IMR-90 (cell line): ENCODE measurements at regions not wholly inside any gene's neighbourhood (a gene's known extent, or its start where the extent isn't known, plus 50 kb on each side); places are given as distances from the start of the nearest gene placed in this dataset.
A peak's percentile ranks its signal among the peaks of the same experiment; 100 is the strongest.

Experiments used
- ATAC-seq: fragments of 200-7000 bp; cut with Tn5 transposase; 2 replicates; pipeline ENCODE4 v1.9.1; 2020; ENCODE audit warnings: low read depth, mild to moderate bottlenecking, moderate library complexity
- BruUV-seq: library from RNA; stranded (reverse); fragments of 400-500 nt; replicated peaks from 2 replicates; lab custom pipeline; 2021; lab: Mats Ljungman, UMichigan
- CTCF ChIA-PET: fragments of 300-600 bp; formaldehyde crosslinking; extraction: SDS; loops from one replicate; lab custom pipeline; 2021; ENCODE audit warnings: antibody characterized with exemption; lab: Yijun Ruan, JAX
- POLR2A ChIA-PET: fragments of 300-600 bp; sonication (Branson Sonifier 250); formaldehyde crosslinking; loops from one replicate; lab custom pipeline; 2022; ENCODE audit warnings: antibody characterized with exemption; ENCODE audit not compliant: unreplicated experiment; lab: Charles Lee
- DNase-seq: peaks from one replicate; pipeline ENCODE4 v3.0.0; 2013
- H2AFZ ChIP-seq: replicated peaks from 2 replicates; pipeline ENCODE3; 2013; ENCODE audit warnings: low read length, mild to moderate bottlenecking; ENCODE audit not compliant: poor library complexity
- H2AK5ac ChIP-seq: 2 replicates; pipeline ENCODE4 v1.6.1; 2013; ENCODE audit warnings: low read depth, low read length, inconsistent platforms
- H2AK9ac ChIP-seq: replicated peaks from 2 replicates; pipeline ENCODE3; 2013; ENCODE audit warnings: mild to moderate bottlenecking, low read depth, low read length, moderate library complexity; ENCODE audit not compliant: poor library complexity
- H2BK120ac ChIP-seq: 2 replicates; pipeline ENCODE4 v1.6.1; 2013; ENCODE audit warnings: low read depth, low read length, inconsistent platforms
- H2BK15ac ChIP-seq: 3 replicates; pipeline ENCODE4 v1.6.1; 2013; ENCODE audit warnings: low read depth, low read length, inconsistent platforms
- H2BK20ac ChIP-seq: 2 replicates; pipeline ENCODE4 v1.6.1; 2013; ENCODE audit warnings: low read depth, mild to moderate bottlenecking, inconsistent platforms, low read length, moderate library complexity
- H2BK5ac ChIP-seq: 2 replicates; pipeline ENCODE4 v1.6.1; 2013; ENCODE audit warnings: mild to moderate bottlenecking, low read depth, low read length, inconsistent platforms; ENCODE audit not compliant: poor library complexity, severe bottlenecking
- H3K14ac ChIP-seq: replicated peaks from 2 replicates; pipeline ENCODE4 v1.6.1; 2013; ENCODE audit warnings: low read depth, low read length, inconsistent platforms
- H3K18ac ChIP-seq: 2 replicates; pipeline ENCODE4 v1.6.1; 2013; ENCODE audit warnings: low read depth, low read length, control low read depth
- H3K23ac ChIP-seq: 2 replicates; pipeline ENCODE4 v1.6.1; 2013; ENCODE audit warnings: low read depth, low read length, inconsistent platforms
- H3K27ac ChIP-seq: 2 replicates; pipeline ENCODE4 v1.5.1; 2013; ENCODE audit warnings: mild to moderate bottlenecking, control low read depth, low read length; ENCODE audit not compliant: insufficient read depth
- H3K27me3 ChIP-seq: 2 replicates; pipeline ENCODE4 v1.6.1; 2013; ENCODE audit warnings: low read length; ENCODE audit not compliant: control insufficient read depth, insufficient read depth
- H3K36me3 ChIP-seq: 2 replicates; pipeline ENCODE4 v1.6.1; 2013; ENCODE audit warnings: low read length, mixed read lengths; ENCODE audit not compliant: control insufficient read depth, insufficient read depth
- H3K4ac ChIP-seq: 2 replicates; pipeline ENCODE4 v1.6.1; 2013; ENCODE audit warnings: low read depth, low read length, inconsistent platforms
- H3K4me1 ChIP-seq: 2 replicates; pipeline ENCODE4 v1.6.1; 2013; ENCODE audit warnings: low read length, mixed read lengths; ENCODE audit not compliant: control insufficient read depth, insufficient read depth
- H3K4me2 ChIP-seq: 2 replicates; pipeline ENCODE4 v1.6.1; 2013; ENCODE audit warnings: low read depth, mild to moderate bottlenecking, control low read depth, low read length, moderate library complexity
- H3K4me3 ChIP-seq: 2 replicates; pipeline ENCODE4 v1.5.1; 2013; ENCODE audit warnings: low read depth, mild to moderate bottlenecking, control low read depth, low read length, moderate library complexity; ENCODE audit not compliant: insufficient read depth
- H3K56ac ChIP-seq: 2 replicates; pipeline ENCODE4 v1.6.1; 2013; ENCODE audit warnings: low read length, inconsistent platforms; ENCODE audit not compliant: insufficient read depth; ENCODE audit errors: extremely low read depth
- H3K79me1 ChIP-seq, 2 experiments: 2 replicates each; pipeline ENCODE4 v1.6.1; 2013; ENCODE audit warnings: low read length in 2 of 2, inconsistent platforms in 1 of 2, low read depth in 1 of 2
- H3K9ac ChIP-seq: 2 replicates; pipeline ENCODE4 v1.6.1; 2013; ENCODE audit warnings: low read depth, low read length, control low read depth
- H3K9me1 ChIP-seq: 2 replicates; pipeline ENCODE4 v1.6.1; 2013; ENCODE audit warnings: low read length, inconsistent platforms; ENCODE audit not compliant: insufficient read depth
- H3K9me3 ChIP-seq: 2 replicates; pipeline ENCODE4 v1.6.1; 2013; ENCODE audit warnings: low read length; ENCODE audit not compliant: control insufficient read depth, insufficient read depth
- H4K20me1 ChIP-seq: 2 replicates; pipeline ENCODE4 v1.6.1; 2013; ENCODE audit warnings: low read length, inconsistent platforms; ENCODE audit not compliant: insufficient read depth
- H4K5ac ChIP-seq: 2 replicates; pipeline ENCODE4 v1.6.1; 2013; ENCODE audit warnings: mild to moderate bottlenecking, low read depth, low read length, control low read depth
- H4K8ac ChIP-seq, 2 experiments: 2 replicates each; pipeline ENCODE4 v1.6.1; 2013; ENCODE audit warnings: low read depth in 2 of 2, low read length in 2 of 2, control low read depth in 1 of 2, inconsistent platforms in 1 of 2
- H4K91ac ChIP-seq: 2 replicates; pipeline ENCODE4 v1.6.1; 2013; ENCODE audit warnings: low read depth, low read length, inconsistent platforms; ENCODE audit not compliant: insufficient read depth
- MAFK ChIP-seq: IDR thresholded peaks from 2 replicates; pipeline ENCODE4 v1.6.1; 2012; ENCODE audit warnings: low read depth, low read length, improper control_type of control experiment
- MAZ ChIP-seq: IDR thresholded peaks from 2 replicates; pipeline ENCODE4 v1.6.1; 2012; ENCODE audit warnings: low read depth, mild to moderate bottlenecking, low read length, improper control_type of control experiment, moderate library complexity, borderline replicate concordance
- MXI1 ChIP-seq: IDR thresholded peaks from 2 replicates; pipeline ENCODE4 v1.6.1; 2012; ENCODE audit warnings: low read depth, mild to moderate bottlenecking, low read length, moderate library complexity, borderline replicate concordance
- NFE2L2 ChIP-seq: fragments of 150-350 bp; IDR thresholded peaks from 2 replicates; pipeline ENCODE4 v1.6.1; 2016; ENCODE audit warnings: low read depth, mild to moderate bottlenecking, low read length
- RAD21 ChIP-seq: IDR thresholded peaks from 2 replicates; pipeline ENCODE4 v1.6.1; 2012; ENCODE audit warnings: low read length, improper control_type of control experiment
- RCOR1 ChIP-seq: IDR thresholded peaks from 2 replicates; pipeline ENCODE4 v1.6.1; 2012; ENCODE audit warnings: mild to moderate bottlenecking, low read length, improper control_type of control experiment; ENCODE audit not compliant: insufficient replicate concordance
- SMC3 ChIP-seq: fragments of 150-350 bp; IDR thresholded peaks from 2 replicates; pipeline ENCODE4 v1.6.1; 2016; ENCODE audit warnings: low read depth, mild to moderate bottlenecking, antibody characterized with exemption, low read length, moderate library complexity
- WGBS, 2 experiments: methylation state at CpG; one replicate each; pipeline versions ENCODE4 v1.1.5 to v1.1.7; 2013; ENCODE audit warnings: missing lambda C conversion rate in 2 of 2; ENCODE audit not compliant: insufficient read length in 1 of 2; ENCODE audit errors: extremely low coverage in 2 of 2; 5-methylcytosine and 5-hydroxymethylcytosine counted together
- dilution Hi-C: fragments of 300-500 bp; cut with HindIII; formaldehyde crosslinking; loops from one replicate; pipeline ENCODE4 v1.14.3; 2018; ENCODE audit warnings: low sequenced_read_pairs; ENCODE audit not compliant: unreplicated experiment
- in situ Hi-C: fragments of 300-500 bp; cut with MboI; formaldehyde crosslinking; loops from 3 replicates; pipeline ENCODE4 v1.14.3; 2019; ENCODE audit warnings: low sequenced_read_pairs, inconsistent platforms, mixed read lengths
- intact Hi-C: fragments of 100-400 bp; cut with micrococcal nuclease; formaldehyde crosslinking; loops from 2 replicates; pipeline ENCODE4 v1.10.0; 2022

DNA sequence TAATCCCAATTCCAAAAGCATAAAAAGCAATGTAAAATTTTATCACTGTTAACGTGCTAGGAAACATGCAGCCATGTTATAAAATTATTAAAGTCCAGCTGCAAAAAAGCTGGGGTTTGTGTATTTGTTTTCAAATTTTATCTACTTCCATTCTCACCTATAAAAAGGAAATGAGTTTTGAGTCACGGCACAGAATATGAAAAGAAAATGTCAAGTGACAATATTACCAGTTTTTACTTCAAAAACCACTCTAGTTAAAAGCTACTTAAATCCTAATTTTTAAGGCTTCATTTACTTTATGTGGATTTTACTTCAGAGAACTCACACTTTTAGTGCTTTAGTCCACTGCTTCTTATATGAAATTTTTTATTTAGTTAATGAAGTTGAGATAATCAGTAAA is 72.7 kb upstream of the IFNE start:
- Histone ChIP-seq H3K4me1 (peaks cover 18% of the 10 kb centered on the region), H3K23ac (peak overlapping the region; percentile 11; the same call in 1 of the 2 replicates), H2AFZ (no peak overlapping the region), H3K4ac (no peak overlapping the region), H4K5ac (no peak overlapping the region), H4K91ac (no peak overlapping the region), H2BK20ac (no peak overlapping the region), H3K4me2 (0 out of 2 replicates have a peak overlapping the region, but pooled peaks have one; percentile 91), H4K8ac (peak overlapping the region in 1 of 2 experiments; percentile 22; a peak in 1 of 4 replicates), H3K27ac (no peak overlapping the region), H3K56ac (no peak overlapping the region), H3K4me3 (no peak overlapping the region), H3K9ac (no peak overlapping the region), H3K79me1 (peaks cover 0 to 27% of the 10 kb centered on the region in 2 experiments; a peak in 2 of 4 replicates), H3K9me1 (peaks cover 5% of the 10 kb centered on the region; the same call in 1 of the 2 replicates), H2BK15ac (no peak overlapping the region), H2BK120ac (no peak overlapping the region), H3K18ac (no peak overlapping the region), H4K20me1 (no peaks in the 10 kb centered on the region; the same call in 1 of the 2 replicates), H3K14ac (no peak overlapping the region), H3K9me3 (no peaks in the 10 kb centered on the region), H3K36me3 (no peaks in the 10 kb centered on the region; the same call in 1 of the 2 replicates), H2AK5ac (no peak overlapping the region), H3K27me3 (no peaks in the 10 kb centered on the region), H2AK9ac (no peak overlapping the region), H2BK5ac (peak overlapping the region; percentile 69)
- CTCF ChIA-PET = no interaction called here
- no TSS peak for BruUV-seq
- DNase-seq (no peak), ATAC-seq (no peak)
- intact Hi-C loops (loop anchor here (10.0 kb wide), 3 partner anchors 50 to 440 kb away; partner anchors contain the start of genes CDKN2A, CDKN2B-AS1 and KLHL9), dilution Hi-C loops (loop anchor here (25.0 kb wide), 1 partner anchor 232 kb away; no protein-coding TSS in a partner anchor), in situ Hi-C loops (loop anchor here (5.0 kb wide), 1 partner anchor 132 kb away; no protein-coding TSS in a partner anchor)
- WGBS, 2 experiments = no CpG with 5 or more reads among the region's 2 CpGs
- TF ChIP-seq MAFK (no peak), RAD21 (no peak), MXI1 (no peak), RCOR1 (no peak), NFE2L2 (no peak), MAZ (no peak), SMC3 (no peak)
- POLR2A ChIA-PET = no interaction called here
